ENCODE measurements at regions not wholly inside any gene's neighbourhood (a gene's known extent, or its start where the extent isn't known, plus 50 kb on each side); places are given as distances from the start of the nearest gene placed in this dataset.

DNA sequence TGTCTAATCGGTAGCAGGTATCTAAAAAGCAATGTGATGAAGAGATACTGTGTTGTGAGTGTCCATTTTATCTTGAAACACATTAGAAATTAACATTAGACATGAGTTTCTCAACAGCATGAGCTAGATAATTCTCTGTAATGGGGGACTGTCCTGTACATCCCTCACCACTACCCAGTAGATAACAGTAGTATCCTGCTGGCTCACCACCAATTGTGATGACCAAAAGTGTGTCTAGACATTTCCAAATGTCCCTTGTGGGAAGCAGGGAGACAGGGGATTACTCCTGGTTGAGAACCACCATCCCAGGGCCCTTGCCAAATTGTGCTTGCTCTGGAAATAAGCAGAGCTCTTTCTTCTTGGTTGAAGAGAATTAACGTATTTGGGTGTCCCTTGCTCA, 239.3 kb downstream of the IRS1 start:
- TF ChIP-seq, protein P1, sequence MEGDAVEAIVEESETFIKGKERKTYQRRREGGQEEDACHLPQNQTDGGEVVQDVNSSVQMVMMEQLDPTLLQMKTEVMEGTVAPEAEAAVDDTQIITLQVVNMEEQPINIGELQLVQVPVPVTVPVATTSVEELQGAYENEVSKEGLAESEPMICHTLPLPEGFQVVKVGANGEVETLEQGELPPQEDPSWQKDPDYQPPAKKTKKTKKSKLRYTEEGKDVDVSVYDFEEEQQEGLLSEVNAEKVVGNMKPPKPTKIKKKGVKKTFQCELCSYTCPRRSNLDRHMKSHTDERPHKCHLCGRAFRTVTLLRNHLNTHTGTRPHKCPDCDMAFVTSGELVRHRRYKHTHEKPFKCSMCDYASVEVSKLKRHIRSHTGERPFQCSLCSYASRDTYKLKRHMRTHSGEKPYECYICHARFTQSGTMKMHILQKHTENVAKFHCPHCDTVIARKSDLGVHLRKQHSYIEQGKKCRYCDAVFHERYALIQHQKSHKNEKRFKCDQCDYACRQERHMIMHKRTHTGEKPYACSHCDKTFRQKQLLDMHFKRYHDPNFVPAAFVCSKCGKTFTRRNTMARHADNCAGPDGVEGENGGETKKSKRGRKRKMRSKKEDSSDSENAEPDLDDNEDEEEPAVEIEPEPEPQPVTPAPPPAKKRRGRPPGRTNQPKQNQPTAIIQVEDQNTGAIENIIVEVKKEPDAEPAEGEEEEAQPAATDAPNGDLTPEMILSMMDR (IDR thresholded peaks at IDR 0.05): no peak
- TF ChIP-seq POLR2A (IDR thresholded peaks at IDR 0.05): no peak
